WTC11 (cell line): ENCODE measurements at regions not wholly inside any gene's neighbourhood (a gene's known extent, or its start where the extent isn't known, plus 50 kb on each side); places are given as distances from the start of the nearest gene placed in this dataset.

Experiments used
- ATAC-seq: fragments of 200-7000 bp; cut with Tn5 transposase; 2 replicates; pipeline ENCODE4 v1.10.0; 2021; ENCODE audit warnings: mild to moderate bottlenecking, moderate library complexity
- CTCF ChIA-PET: fragments of 300-600 bp; sonication (Branson Sonifier 250); formaldehyde crosslinking; loops from one replicate; lab custom pipeline; 2021; ENCODE audit warnings: antibody characterized with exemption; lab: Charles Lee
- POLR2A ChIA-PET: fragments of 350-600 bp; sonication (Branson Sonifier 250); formaldehyde crosslinking; loops from one replicate; lab custom pipeline; 2021; ENCODE audit warnings: antibody characterized with exemption; lab: Charles Lee
- DNase-seq: peaks from one replicate; pipeline ENCODE4 v3.0.0; 2021; ENCODE audit warnings: low spot score
- H3K27ac Mint-ChIP-seq: 2 replicates; pipeline ENCODE4 v1.8.0; 2021; ENCODE audit warnings: mixed read lengths
- H3K27me3 Mint-ChIP-seq: 2 replicates; pipeline ENCODE4 v1.8.0; 2021; ENCODE audit warnings: low read depth, mild to moderate bottlenecking, moderate library complexity, mixed read lengths
- H3K36me3 Mint-ChIP-seq: 2 replicates; pipeline ENCODE4 v1.8.0; 2021; ENCODE audit warnings: mixed read lengths
- H3K4me1 Mint-ChIP-seq: 2 replicates; pipeline ENCODE4 v1.8.0; 2022; ENCODE audit warnings: mixed read lengths
- H3K4me3 Mint-ChIP-seq: 2 replicates; pipeline ENCODE4 v1.8.0; 2021; ENCODE audit warnings: mild to moderate bottlenecking, moderate library complexity, mixed read lengths
- H3K9me3 Mint-ChIP-seq: 2 replicates; pipeline ENCODE4 v1.8.0; 2021; ENCODE audit warnings: mixed read lengths
- ELF4 ChIP-seq: sonication (generic); formaldehyde crosslinking; IDR thresholded peaks from 2 replicates; pipeline ENCODE4 v1.8.1; 2022; ENCODE audit warnings: low read depth, mild to moderate bottlenecking, moderate library complexity, missing genetic modification reagents
- ETV6 ChIP-seq: sonication (generic); formaldehyde crosslinking; IDR thresholded peaks from 2 replicates; pipeline ENCODE4 v1.8.1; 2022; ENCODE audit warnings: mild to moderate bottlenecking, missing genetic modification reagents
- GRHL2 ChIP-seq: fragments of 250-450 bp; sonication (Bioruptor Pico); IDR thresholded peaks from 2 replicates; pipeline ENCODE4 v1.8.0; 2022; ENCODE audit warnings: mild to moderate bottlenecking, moderate library complexity; ENCODE audit not compliant: insufficient replicate concordance, severe bottlenecking
- JAZF1 ChIP-seq: fragments of 250-450 bp; sonication (Bioruptor Pico); IDR thresholded peaks from 2 replicates; pipeline ENCODE4 v1.9.0; 2021; ENCODE audit warnings: moderate library complexity, mild to moderate bottlenecking, inconsistent platforms
- MXD4 ChIP-seq: fragments of 250-450 bp; sonication (Bioruptor Pico); IDR thresholded peaks from 2 replicates; pipeline ENCODE4 v1.8.0; 2021; ENCODE audit warnings: mild to moderate bottlenecking, moderate library complexity, borderline replicate concordance
- MYBL2 ChIP-seq: sonication (generic); formaldehyde crosslinking; IDR thresholded peaks from 2 replicates; pipeline ENCODE4 v1.8.1; 2023; ENCODE audit warnings: mild to moderate bottlenecking, moderate library complexity, missing genetic modification reagents
- TEAD1 ChIP-seq: sonication (generic); formaldehyde crosslinking; IDR thresholded peaks from 2 replicates; pipeline ENCODE4 v1.8.0; 2022; ENCODE audit warnings: mild to moderate bottlenecking, missing genetic modification reagents
- ZNF263 ChIP-seq: sonication (generic); formaldehyde crosslinking; IDR thresholded peaks from 2 replicates; pipeline ENCODE4 v1.8.1; 2022; ENCODE audit warnings: low read depth, mild to moderate bottlenecking, moderate library complexity, missing genetic modification reagents
- ZNF281 ChIP-seq: sonication (generic); formaldehyde crosslinking; IDR thresholded peaks from 2 replicates; pipeline ENCODE4 v1.8.0; 2023; ENCODE audit warnings: mild to moderate bottlenecking, missing genetic modification reagents
- ZNF416 ChIP-seq: fragments of 250-450 bp; sonication (Bioruptor Pico); IDR thresholded peaks from 2 replicates; pipeline ENCODE4 v1.9.0; 2021; ENCODE audit warnings: mild to moderate bottlenecking, inconsistent platforms
- TF ChIP-seq, protein P1 (sequence below): sonication (generic); formaldehyde crosslinking; IDR thresholded peaks from 2 replicates; pipeline ENCODE4 v1.8.1; 2022; ENCODE audit warnings: mild to moderate bottlenecking, missing genetic modification reagents, moderate library complexity, borderline replicate concordance
- TF ChIP-seq, protein P2 (sequence below): fragments of 250-450 bp; sonication (Bioruptor Pico); IDR thresholded peaks from 2 replicates; pipeline ENCODE4 v1.9.0; 2021; ENCODE audit warnings: mild to moderate bottlenecking
- TF ChIP-seq, protein P3 (sequence below): sonication (generic); formaldehyde crosslinking; IDR thresholded peaks from 2 replicates; pipeline ENCODE4 v1.8.0; 2022; ENCODE audit warnings: mild to moderate bottlenecking, missing genetic modification reagents
- TF ChIP-seq, protein P4 (sequence below): sonication (generic); formaldehyde crosslinking; IDR thresholded peaks from 2 replicates; pipeline ENCODE4 v1.8.1; 2023; ENCODE audit warnings: mild to moderate bottlenecking, missing genetic modification reagents, moderate library complexity

GRCh38 chr6:19033683-19034082, 646.5 kb downstream of the RNF144B start:
- Mint-ChIP-seq H3K27me3 (no peaks in the 10 kb centered on the region), H3K4me1 (peaks cover 6% of the 10 kb centered on the region), H3K4me3 (no peak overlapping the region), H3K27ac (no peak overlapping the region), H3K9me3 (no peaks in the 10 kb centered on the region), H3K36me3 (no peaks in the 10 kb centered on the region)
- CTCF ChIA-PET = interaction anchor here (4.3 kb wide), 1 partner anchor 9 kb away, joined by 29 read pairs; no protein-coding TSS in a partner anchor
- TF ChIP-seq GRHL2 (CRISPR knock-in tag) = no peak
- no peak for TF ChIP-seq MXD4 (CRISPR knock-in tag)
- TF ChIP-seq ELF4 (CRISPR knock-in tag) = no peak
- TF ChIP-seq ZNF416 (CRISPR knock-in tag) = no peak
- TF ChIP-seq, protein P1, sequence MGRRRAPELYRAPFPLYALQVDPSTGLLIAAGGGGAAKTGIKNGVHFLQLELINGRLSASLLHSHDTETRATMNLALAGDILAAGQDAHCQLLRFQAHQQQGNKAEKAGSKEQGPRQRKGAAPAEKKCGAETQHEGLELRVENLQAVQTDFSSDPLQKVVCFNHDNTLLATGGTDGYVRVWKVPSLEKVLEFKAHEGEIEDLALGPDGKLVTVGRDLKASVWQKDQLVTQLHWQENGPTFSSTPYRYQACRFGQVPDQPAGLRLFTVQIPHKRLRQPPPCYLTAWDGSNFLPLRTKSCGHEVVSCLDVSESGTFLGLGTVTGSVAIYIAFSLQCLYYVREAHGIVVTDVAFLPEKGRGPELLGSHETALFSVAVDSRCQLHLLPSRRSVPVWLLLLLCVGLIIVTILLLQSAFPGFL (CRISPR knock-in tag) = no peak
- no peak for TF ChIP-seq ZNF281
- no peak for TF ChIP-seq ZNF263
- TF ChIP-seq, protein P2, sequence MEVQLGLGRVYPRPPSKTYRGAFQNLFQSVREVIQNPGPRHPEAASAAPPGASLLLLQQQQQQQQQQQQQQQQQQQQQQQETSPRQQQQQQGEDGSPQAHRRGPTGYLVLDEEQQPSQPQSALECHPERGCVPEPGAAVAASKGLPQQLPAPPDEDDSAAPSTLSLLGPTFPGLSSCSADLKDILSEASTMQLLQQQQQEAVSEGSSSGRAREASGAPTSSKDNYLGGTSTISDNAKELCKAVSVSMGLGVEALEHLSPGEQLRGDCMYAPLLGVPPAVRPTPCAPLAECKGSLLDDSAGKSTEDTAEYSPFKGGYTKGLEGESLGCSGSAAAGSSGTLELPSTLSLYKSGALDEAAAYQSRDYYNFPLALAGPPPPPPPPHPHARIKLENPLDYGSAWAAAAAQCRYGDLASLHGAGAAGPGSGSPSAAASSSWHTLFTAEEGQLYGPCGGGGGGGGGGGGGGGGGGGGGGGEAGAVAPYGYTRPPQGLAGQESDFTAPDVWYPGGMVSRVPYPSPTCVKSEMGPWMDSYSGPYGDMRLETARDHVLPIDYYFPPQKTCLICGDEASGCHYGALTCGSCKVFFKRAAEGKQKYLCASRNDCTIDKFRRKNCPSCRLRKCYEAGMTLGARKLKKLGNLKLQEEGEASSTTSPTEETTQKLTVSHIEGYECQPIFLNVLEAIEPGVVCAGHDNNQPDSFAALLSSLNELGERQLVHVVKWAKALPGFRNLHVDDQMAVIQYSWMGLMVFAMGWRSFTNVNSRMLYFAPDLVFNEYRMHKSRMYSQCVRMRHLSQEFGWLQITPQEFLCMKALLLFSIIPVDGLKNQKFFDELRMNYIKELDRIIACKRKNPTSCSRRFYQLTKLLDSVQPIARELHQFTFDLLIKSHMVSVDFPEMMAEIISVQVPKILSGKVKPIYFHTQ (CRISPR knock-in tag) = no peak
- POLR2A ChIA-PET = no interaction called here
- DNase-seq = no peak
- no peak for ATAC-seq

DNA sequence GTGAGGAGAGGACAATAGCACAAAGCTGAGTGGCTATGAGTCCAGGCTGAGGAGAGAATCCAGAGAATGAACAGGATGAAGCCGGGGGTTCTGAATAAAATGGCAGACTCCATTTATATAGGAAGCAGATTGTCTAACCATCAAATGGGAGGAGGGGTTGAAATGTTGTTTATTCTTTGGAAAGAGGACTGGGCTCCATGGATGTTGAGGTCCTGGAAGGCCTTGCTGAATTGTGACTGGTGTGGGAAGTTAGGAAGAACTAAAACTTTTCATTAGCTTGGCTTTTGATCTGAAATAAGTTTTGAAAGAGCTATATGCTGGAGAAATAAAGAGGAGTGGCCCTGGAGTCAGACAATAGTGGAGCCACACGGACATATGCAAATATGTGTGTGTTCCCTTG, 647.8 kb downstream of the RNF144B start:
- peaks cover 5% of the 10 kb centered on the region for H3K4me1 Mint-ChIP-seq
- ATAC-seq = no peak
- TF ChIP-seq, protein P2 (CRISPR knock-in tag) = no peak
- TF ChIP-seq TEAD1 (CRISPR knock-in tag) = no peak
- no peak for TF ChIP-seq MYBL2 (CRISPR knock-in tag)
- TF ChIP-seq JAZF1 (CRISPR knock-in tag) = no peak
- TF ChIP-seq, protein P3, sequence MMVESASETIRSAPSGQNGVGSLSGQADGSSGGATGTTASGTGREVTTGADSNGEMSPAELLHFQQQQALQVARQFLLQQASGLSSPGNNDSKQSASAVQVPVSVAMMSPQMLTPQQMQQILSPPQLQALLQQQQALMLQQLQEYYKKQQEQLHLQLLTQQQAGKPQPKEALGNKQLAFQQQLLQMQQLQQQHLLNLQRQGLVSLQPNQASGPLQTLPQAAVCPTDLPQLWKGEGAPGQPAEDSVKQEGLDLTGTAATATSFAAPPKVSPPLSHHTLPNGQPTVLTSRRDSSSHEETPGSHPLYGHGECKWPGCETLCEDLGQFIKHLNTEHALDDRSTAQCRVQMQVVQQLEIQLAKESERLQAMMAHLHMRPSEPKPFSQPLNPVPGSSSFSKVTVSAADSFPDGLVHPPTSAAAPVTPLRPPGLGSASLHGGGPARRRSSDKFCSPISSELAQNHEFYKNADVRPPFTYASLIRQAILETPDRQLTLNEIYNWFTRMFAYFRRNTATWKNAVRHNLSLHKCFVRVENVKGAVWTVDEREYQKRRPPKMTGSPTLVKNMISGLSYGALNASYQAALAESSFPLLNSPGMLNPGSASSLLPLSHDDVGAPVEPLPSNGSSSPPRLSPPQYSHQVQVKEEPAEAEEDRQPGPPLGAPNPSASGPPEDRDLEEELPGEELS = no peak
- TF ChIP-seq, protein P4, sequence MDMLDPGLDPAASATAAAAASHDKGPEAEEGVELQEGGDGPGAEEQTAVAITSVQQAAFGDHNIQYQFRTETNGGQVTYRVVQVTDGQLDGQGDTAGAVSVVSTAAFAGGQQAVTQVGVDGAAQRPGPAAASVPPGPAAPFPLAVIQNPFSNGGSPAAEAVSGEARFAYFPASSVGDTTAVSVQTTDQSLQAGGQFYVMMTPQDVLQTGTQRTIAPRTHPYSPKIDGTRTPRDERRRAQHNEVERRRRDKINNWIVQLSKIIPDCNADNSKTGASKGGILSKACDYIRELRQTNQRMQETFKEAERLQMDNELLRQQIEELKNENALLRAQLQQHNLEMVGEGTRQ (CRISPR knock-in tag) = no peak
- no peak for TF ChIP-seq ETV6
- no peak overlapping the region for H3K27ac Mint-ChIP-seq
- no peaks in the 10 kb centered on the region for H3K36me3 Mint-ChIP-seq
- no peaks in the 10 kb centered on the region for H3K9me3 Mint-ChIP-seq
- no peak for DNase-seq
- H3K27me3 Mint-ChIP-seq = no peaks in the 10 kb centered on the region
- POLR2A ChIA-PET = no interaction called here
- CTCF ChIA-PET = interaction anchor here (1.2 to 4.3 kb wide), 3 partner anchors 10 to 176 kb away, joined by 4 to 29 read pairs (median 5); no protein-coding TSS in a partner anchor
- no peak overlapping the region for H3K4me3 Mint-ChIP-seq
